ENCODE measurements at regions not wholly inside any gene's neighbourhood (a gene's known extent, or its start where the extent isn't known, plus 50 kb on each side); places are given as distances from the start of the nearest gene placed in this dataset.

- TF ChIP-seq EP300 (IDR thresholded peaks at IDR 0.05; ENCODE audit: borderline replicate concordance in 1 of 2, low read depth in 2 of 2, low read length in 2 of 2) (no peak), POLR2A (IDR thresholded peaks at IDR 0.05; ENCODE audit: control extremely low read depth in 1 of 2, low read depth in 2 of 2, low read length in 2 of 2) (no peak), ATF3 (IDR thresholded peaks at IDR 0.05; ENCODE audit: insufficient read depth, low read depth, low read length) (no peak), HDAC6 (IDR thresholded peaks at IDR 0.05; ENCODE audit: low read depth, low read length) (no peak)
- WGBS, 2 experiments (ENCODE audit: extremely low coverage in 1 of 2, insufficient coverage in 1 of 2, insufficient read length in 1 of 2, insufficient replicate concordance in 2 of 2, low coverage in 1 of 2, low lambda C conversion rate in 2 of 2, missing lambda C conversion rate in 1 of 2), result 79% methylated on average over 2 of the region's 2 CpGs; no CpG with 5 or more reads in 1 of the 2 experiments
- no peak for FAIRE-seq
Observed at GRCh38 chr21:25464275-25464674, 143.0 kb downstream of the MRPL39 start.

More at GRCh38 chr21:25464275-25464674, 143.0 kb downstream of the MRPL39 start:
- no peaks in the 10 kb centered on the region for H3K79me1 ChIP-seq (ENCODE audit: low read depth, low read length)
- H2AK5ac ChIP-seq (ENCODE audit: low read depth, low read length), result no peak overlapping the region
- H3K4me2 ChIP-seq (ENCODE audit: insufficient read depth in 1 of 2, low read depth in 2 of 2, low read length in 2 of 2), result no peak overlapping the region
- no peaks in the 10 kb centered on the region; a peak in 1 of 8 replicates for H3K36me3 ChIP-seq (ENCODE audit: control insufficient read depth in 2 of 4, insufficient read depth in 4 of 4, low read length in 3 of 4)
- no peak overlapping the region for H3K9ac ChIP-seq (replicated peaks in 1 of 4; ENCODE audit: extremely low read depth in 1 of 4, low read depth in 3 of 4, low read length in 3 of 4)
- ChIA-PET CTCF (ENCODE audit: partially characterized antibody) (interaction anchor here (1.1 kb wide), 1 partner anchor 43 kb away, joined by 3 read pairs; no protein-coding TSS in a partner anchor), POLR2A (ENCODE audit: partially characterized antibody) (no interaction called here)
- no peak overlapping the region for H2BK5ac ChIP-seq (ENCODE audit: low read depth, low read length)
- H3K79me2 ChIP-seq (ENCODE audit: control insufficient read depth in 1 of 2, insufficient read depth in 2 of 2, low read length in 2 of 2), result no peaks in the 10 kb centered on the region
- H4K20me1 ChIP-seq (replicated peaks in 1 of 2; ENCODE audit: control insufficient read depth in 1 of 2, insufficient read depth in 2 of 2, low read length in 2 of 2), result no peaks in the 10 kb centered on the region
- H3K27ac ChIP-seq (ENCODE audit: low read depth, low read length), result no peak overlapping the region
- no peak overlapping the region for H3K23ac ChIP-seq (ENCODE audit: insufficient read length)
- no peaks in the 10 kb centered on the region for H3K9me3 ChIP-seq (ENCODE audit: insufficient read depth in 2 of 2, low read depth in 1 of 2, low read length in 1 of 2)
- H4K5ac ChIP-seq (ENCODE audit: insufficient read length, low read depth, low read length), result no peak overlapping the region
- no peak for DNase-seq (ENCODE audit: low read depth in 1 of 2, low spot score in 2 of 2)
- no peaks in the 10 kb centered on the region for H3K4me1 ChIP-seq (replicated peaks in 1 of 4; ENCODE audit: control insufficient read depth in 3 of 4, insufficient read depth in 4 of 4, low read length in 3 of 4)
- no peak overlapping the region for H2AFZ ChIP-seq (ENCODE audit: low read length)
- no peak overlapping the region for H4K8ac ChIP-seq (ENCODE audit: extremely low read depth, insufficient read depth, low read length)
- no peak overlapping the region for H3K14ac ChIP-seq (ENCODE audit: insufficient read length)
- no peak overlapping the region for H3K56ac ChIP-seq (replicated peaks; ENCODE audit: insufficient read length, low read depth, low read length)
- no peak overlapping the region for H2BK20ac ChIP-seq (ENCODE audit: low read length)
- no peaks in the 10 kb centered on the region; a peak in 1 of 7 replicates for H3K27me3 ChIP-seq (replicated peaks in 1 of 4; ENCODE audit: control insufficient read depth in 3 of 4, extremely low read depth in 1 of 4, insufficient read depth in 3 of 4, low read length in 3 of 4)
- H2BK120ac ChIP-seq (replicated peaks; ENCODE audit: low read depth, low read length), result no peak overlapping the region
- H3K4me3 ChIP-seq (ENCODE audit: extremely low read depth in 1 of 4, insufficient read depth in 2 of 4, low read depth in 3 of 4, low read length in 4 of 4), result no peak overlapping the region
- no peak overlapping the region for H4K91ac ChIP-seq (replicated peaks; ENCODE audit: insufficient read length, low read length)
- no peak overlapping the region for H2BK15ac ChIP-seq (ENCODE audit: low read length)
- H2BK12ac ChIP-seq (ENCODE audit: low read depth, low read length), result no peak overlapping the region
- no peak overlapping the region for H3K18ac ChIP-seq (ENCODE audit: extremely low read depth, low read length)
- H3K23me2 ChIP-seq (ENCODE audit: low read depth, low read length), result no peaks in the 10 kb centered on the region
- H3K4ac ChIP-seq (replicated peaks; ENCODE audit: insufficient read length, low read depth, low read length), result no peak overlapping the region
